ENCODE measurements at regions not wholly inside any gene's neighbourhood (a gene's known extent, or its start where the extent isn't known, plus 50 kb on each side); places are given as distances from the start of the nearest gene placed in this dataset.

- POLR2A ChIA-PET (ENCODE audit: unreplicated experiment), result no interaction called here
- H3K27me3 ChIP-seq (ENCODE audit: insufficient read depth, low read depth), result peaks cover 94% of the 10 kb centered on the region
These were observed 209.9 kb downstream of the TEX29 start for GRCh38 chr13:111530137-111530870.

GRCh38 chr13:111531505-111531904 is 211.1 kb downstream of the TEX29 start:
- Histone ChIP-seq H3K36me3 (ENCODE audit: low read depth) (no peaks in the 10 kb centered on the region), H2AFZ (no peak overlapping the region), H3K4me2 (no peak overlapping the region), H3K79me2 (ENCODE audit: low read depth) (no peaks in the 10 kb centered on the region), H3K9me3 (ENCODE audit: insufficient read depth, low read depth) (no peaks in the 10 kb centered on the region), H3F3A (ENCODE audit: insufficient read depth, low read depth) (no peaks in the 10 kb centered on the region), H3K4me1 (replicated peaks; ENCODE audit: insufficient read depth) (no peaks in the 10 kb centered on the region), H3K27me3 (ENCODE audit: insufficient read depth, low read depth) (peaks cover 100% of the 10 kb centered on the region), H3K27ac (no peak overlapping the region), H3K9me2 (ENCODE audit: insufficient read depth) (no peaks in the 10 kb centered on the region), H3K4me3 (no peak overlapping the region), H4K20me1 (ENCODE audit: insufficient read depth) (no peaks in the 10 kb centered on the region; the same call in 1 of the 2 replicates)
- intact Hi-C loops (cut with micrococcal nuclease; ENCODE audit: unreplicated experiment), result no loop called here
- no TSS peak for BruUV-seq (replicated peaks)
- POLR2A ChIA-PET (ENCODE audit: unreplicated experiment), result no interaction called here
- CTCF ChIA-PET, result no interaction called here
- no peak for DNase-seq
- TF ChIP-seq EZH2 (IDR thresholded peaks at IDR 0.05; ENCODE audit: low read depth) (no peak), CTCF (conservative IDR thresholded peaks at IDR 0.05) (no peak; the same call in 1 of the 2 replicates)

More at GRCh38 chr13:111530137-111530870, 209.9 kb downstream of the TEX29 start:
- Histone ChIP-seq H3K9me3 (ENCODE audit: insufficient read depth, low read depth) (no peaks in the 10 kb centered on the region), H3K4me3 (no peak overlapping the region), H3K36me3 (ENCODE audit: low read depth) (no peaks in the 10 kb centered on the region), H3K4me1 (replicated peaks; ENCODE audit: insufficient read depth) (no peaks in the 10 kb centered on the region), H2AFZ (no peak overlapping the region), H3K9me2 (ENCODE audit: insufficient read depth) (no peaks in the 10 kb centered on the region), H3K4me2 (no peak overlapping the region), H3K27ac (no peak overlapping the region), H3F3A (ENCODE audit: insufficient read depth, low read depth) (no peaks in the 10 kb centered on the region), H4K20me1 (ENCODE audit: insufficient read depth) (no peaks in the 10 kb centered on the region; the same call in 1 of the 2 replicates), H3K79me2 (ENCODE audit: low read depth) (no peaks in the 10 kb centered on the region)
- no peak for DNase-seq
- CTCF ChIA-PET, result no interaction called here
- intact Hi-C loops (cut with micrococcal nuclease; ENCODE audit: unreplicated experiment), result no loop called here
- BruUV-seq (replicated peaks), result no TSS peak
- TF ChIP-seq CTCF (conservative IDR thresholded peaks at IDR 0.05), result no peak
- no peak for TF ChIP-seq EZH2 (IDR thresholded peaks at IDR 0.05; ENCODE audit: low read depth)

GRCh38 chr13:111532111-111532510 is 211.7 kb downstream of the TEX29 start:
- peaks cover 100% of the 10 kb centered on the region for H3K27me3 ChIP-seq (ENCODE audit: insufficient read depth, low read depth)
- no TSS peak for BruUV-seq (replicated peaks)

More at GRCh38 chr13:111532111-111532510, 211.7 kb downstream of the TEX29 start:
- Histone ChIP-seq H3K9me2 (ENCODE audit: insufficient read depth) (no peaks in the 10 kb centered on the region), H3K27ac (no peak overlapping the region), H3K4me2 (no peak overlapping the region), H4K20me1 (ENCODE audit: insufficient read depth) (no peaks in the 10 kb centered on the region; the same call in 1 of the 2 replicates), H3K9me3 (ENCODE audit: insufficient read depth, low read depth) (no peaks in the 10 kb centered on the region), H2AFZ (no peak overlapping the region), H3K36me3 (ENCODE audit: low read depth) (no peaks in the 10 kb centered on the region), H3K4me3 (no peak overlapping the region), H3K79me2 (ENCODE audit: low read depth) (no peaks in the 10 kb centered on the region), H3K4me1 (replicated peaks; ENCODE audit: insufficient read depth) (no peaks in the 10 kb centered on the region), H3F3A (ENCODE audit: insufficient read depth, low read depth) (no peaks in the 10 kb centered on the region)
- no peak for DNase-seq
- intact Hi-C loops (cut with micrococcal nuclease; ENCODE audit: unreplicated experiment), result no loop called here
- POLR2A ChIA-PET (ENCODE audit: unreplicated experiment), result no interaction called here
- CTCF ChIA-PET, result no interaction called here
- TF ChIP-seq CTCF (conservative IDR thresholded peaks at IDR 0.05) (no peak), EZH2 (IDR thresholded peaks at IDR 0.05; ENCODE audit: low read depth) (no peak)

Measured in PC-9 (cell line).